ENCODE measurements at regions not wholly inside any gene's neighbourhood (a gene's known extent, or its start where the extent isn't known, plus 50 kb on each side); places are given as distances from the start of the nearest gene placed in this dataset.
A peak's percentile ranks its signal among the peaks of the same experiment; 100 is the strongest.

DNA sequence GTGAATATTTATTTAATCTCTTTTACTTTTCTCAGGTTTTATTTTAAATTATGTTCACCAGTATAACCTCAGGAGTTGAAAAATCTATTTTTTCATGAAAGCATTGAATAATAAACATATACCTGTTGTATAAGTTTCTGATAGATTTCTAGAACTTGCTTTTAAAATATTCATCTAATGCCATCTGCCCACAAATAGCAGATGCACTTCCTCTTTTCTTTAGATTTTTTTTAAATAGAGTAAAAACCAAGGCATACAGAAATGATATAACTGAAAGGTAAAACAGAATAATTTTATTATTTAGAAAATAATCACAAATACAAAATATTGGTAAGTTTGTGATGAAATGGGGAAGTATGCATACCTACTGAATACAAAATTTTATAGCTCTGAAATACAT is 130.7 kb upstream of the PRMT6 start:
- TF ChIP-seq, protein P1, sequence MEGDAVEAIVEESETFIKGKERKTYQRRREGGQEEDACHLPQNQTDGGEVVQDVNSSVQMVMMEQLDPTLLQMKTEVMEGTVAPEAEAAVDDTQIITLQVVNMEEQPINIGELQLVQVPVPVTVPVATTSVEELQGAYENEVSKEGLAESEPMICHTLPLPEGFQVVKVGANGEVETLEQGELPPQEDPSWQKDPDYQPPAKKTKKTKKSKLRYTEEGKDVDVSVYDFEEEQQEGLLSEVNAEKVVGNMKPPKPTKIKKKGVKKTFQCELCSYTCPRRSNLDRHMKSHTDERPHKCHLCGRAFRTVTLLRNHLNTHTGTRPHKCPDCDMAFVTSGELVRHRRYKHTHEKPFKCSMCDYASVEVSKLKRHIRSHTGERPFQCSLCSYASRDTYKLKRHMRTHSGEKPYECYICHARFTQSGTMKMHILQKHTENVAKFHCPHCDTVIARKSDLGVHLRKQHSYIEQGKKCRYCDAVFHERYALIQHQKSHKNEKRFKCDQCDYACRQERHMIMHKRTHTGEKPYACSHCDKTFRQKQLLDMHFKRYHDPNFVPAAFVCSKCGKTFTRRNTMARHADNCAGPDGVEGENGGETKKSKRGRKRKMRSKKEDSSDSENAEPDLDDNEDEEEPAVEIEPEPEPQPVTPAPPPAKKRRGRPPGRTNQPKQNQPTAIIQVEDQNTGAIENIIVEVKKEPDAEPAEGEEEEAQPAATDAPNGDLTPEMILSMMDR (IDR thresholded peaks at IDR 0.05; ENCODE audit: low read depth, low read length, missing control alignments): no peak
- DNase-seq (ENCODE audit: extremely low read depth, low read depth): no peak
- H3K4me3 ChIP-seq (replicated peaks; ENCODE audit: low read depth, low read length): no peak overlapping the region

DNA sequence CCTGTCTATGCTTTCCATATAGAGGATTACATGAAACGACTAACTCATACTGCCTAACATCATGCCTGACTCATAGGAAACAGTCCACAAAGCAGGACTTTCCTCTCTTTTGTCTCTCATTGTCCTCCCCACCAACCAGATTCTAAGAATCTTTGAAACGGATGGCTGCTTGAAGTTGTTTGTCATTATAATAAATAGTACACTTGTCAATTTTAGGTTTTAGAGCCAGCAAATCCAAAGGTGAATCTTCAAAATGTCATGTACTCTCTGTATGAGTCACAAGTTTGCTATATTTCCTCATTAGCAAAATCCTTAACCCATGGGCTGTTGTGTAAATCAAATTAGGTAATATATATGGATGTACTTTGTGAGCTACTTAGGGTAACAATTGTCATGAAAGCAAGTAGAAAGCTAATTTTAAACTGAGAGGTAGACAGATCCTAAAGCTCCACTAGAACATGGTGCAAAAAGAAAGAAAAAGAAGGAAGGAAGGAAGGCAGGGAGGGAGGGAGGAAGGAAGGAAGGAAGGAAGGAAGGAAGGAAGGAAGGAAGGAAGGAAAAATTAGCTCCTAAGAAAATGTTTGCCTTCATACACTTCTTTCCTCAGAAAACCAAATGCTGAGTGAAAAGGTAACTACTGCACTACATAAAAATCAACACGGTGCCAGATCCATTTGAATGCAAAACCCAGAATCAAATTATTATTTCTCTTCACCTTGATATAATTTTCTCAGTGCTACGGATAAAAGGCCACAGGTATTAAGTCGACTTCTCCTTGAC is 129.5 kb upstream of the PRMT6 start:
- TF ChIP-seq, protein P1 (IDR thresholded peaks at IDR 0.05; ENCODE audit: low read depth, low read length, missing control alignments): no peak
- DNase-seq (ENCODE audit: extremely low read depth, low read depth): no peak
- H3K4me3 ChIP-seq (replicated peaks; ENCODE audit: low read depth, low read length): no peak overlapping the region

DNA sequence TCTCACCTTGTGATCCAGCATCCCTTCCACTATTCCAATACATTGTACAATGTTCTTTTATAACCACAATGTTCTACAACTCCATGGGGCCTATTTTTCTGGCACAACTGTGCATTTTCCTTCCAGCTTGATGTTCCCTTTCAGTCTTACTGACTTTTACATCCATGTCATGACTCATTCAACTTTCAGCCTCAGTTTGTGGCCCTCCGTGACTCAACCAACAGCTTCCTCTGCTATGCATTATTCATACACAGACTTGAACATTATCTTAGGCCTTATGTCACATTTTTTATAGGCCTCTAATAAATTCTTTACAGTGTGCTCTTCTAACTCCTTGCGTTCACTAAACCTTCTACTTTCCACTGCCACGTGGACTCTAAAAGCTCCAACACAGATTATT is 119.4 kb upstream of the PRMT6 start:
- TF ChIP-seq, protein P1 (IDR thresholded peaks at IDR 0.05; ENCODE audit: low read depth, low read length, missing control alignments): no peak
- peak; percentile 65 for DNase-seq (ENCODE audit: extremely low read depth, low read depth)
- no peak overlapping the region for H3K4me3 ChIP-seq (replicated peaks; ENCODE audit: low read depth, low read length)

DNA sequence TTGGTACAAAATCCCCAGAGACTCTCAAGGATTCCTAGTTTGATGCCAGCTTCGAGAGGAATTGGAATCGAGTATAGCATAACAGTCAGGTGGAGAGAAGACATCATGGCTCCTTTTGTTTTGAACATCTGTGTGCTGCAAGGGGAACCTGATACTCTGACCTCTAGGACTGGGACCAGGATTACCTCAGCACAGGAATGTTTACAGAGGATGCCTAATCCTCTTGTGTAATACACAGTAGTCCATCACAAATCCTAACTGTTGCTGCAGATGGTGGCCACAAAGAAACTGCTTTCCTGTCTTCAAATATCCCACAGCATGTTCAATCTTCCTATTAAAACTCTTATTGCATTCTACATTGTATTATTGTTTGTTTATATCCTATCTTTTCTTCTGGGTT is 111.8 kb upstream of the PRMT6 start:
- TF ChIP-seq, protein P1 (IDR thresholded peaks at IDR 0.05; ENCODE audit: low read depth, low read length, missing control alignments): no peak
- H3K4me3 ChIP-seq (replicated peaks; ENCODE audit: low read depth, low read length): no peak overlapping the region
- DNase-seq (ENCODE audit: extremely low read depth, low read depth): peak; percentile 21

DNA sequence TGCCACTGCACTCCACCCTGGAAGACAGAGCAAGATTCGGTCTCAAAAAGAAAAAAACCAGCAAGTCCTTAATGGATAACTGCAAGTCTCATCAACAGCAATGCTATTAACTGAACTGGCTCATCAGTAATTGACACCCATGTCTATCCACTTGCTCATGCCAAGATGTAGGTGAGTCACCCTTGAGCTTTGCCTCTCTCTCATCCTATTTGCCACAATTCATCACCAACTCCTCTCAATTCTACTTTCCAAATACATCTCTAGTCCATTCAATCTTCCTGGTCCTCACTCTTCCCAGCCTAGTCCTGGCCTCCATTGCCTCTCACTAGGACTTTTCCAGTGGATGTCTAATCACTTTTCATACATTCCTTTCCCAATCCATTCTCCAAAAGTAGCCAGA is 103.7 kb upstream of the PRMT6 start:
- no peak overlapping the region for H3K4me3 ChIP-seq (replicated peaks; ENCODE audit: low read depth, low read length)
- TF ChIP-seq, protein P1 (IDR thresholded peaks at IDR 0.05; ENCODE audit: low read depth, low read length, missing control alignments): no peak
- DNase-seq (ENCODE audit: extremely low read depth, low read depth): no peak

DNA sequence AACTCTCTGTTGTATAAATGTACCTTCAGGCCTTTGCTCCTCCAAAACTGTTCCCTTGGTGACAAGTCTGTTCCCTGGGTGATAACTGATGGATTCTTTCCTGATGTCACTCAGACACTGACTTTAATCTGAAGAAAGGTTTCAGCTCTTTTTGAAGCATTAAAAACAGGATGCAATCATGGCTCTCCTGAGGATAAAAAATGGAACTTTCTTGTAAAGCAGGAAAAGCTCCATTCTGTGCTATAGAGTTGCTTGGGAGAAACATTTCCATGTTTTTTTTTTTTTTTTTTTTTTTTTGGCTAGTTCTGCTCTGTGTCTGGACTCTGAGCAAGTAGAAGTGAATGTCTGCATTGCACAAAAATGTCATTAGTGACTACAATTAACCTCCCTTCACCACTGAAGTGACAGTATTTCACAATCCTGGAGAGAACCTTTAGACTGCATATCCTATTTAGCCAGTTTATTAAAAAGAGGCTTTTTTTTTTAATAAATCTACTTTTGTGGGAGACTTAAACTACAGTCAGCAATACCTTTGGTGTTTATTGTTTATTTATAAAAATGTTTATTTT is 101.7 kb upstream of the PRMT6 start:
- H3K4me3 ChIP-seq (replicated peaks; ENCODE audit: low read depth, low read length): no peak overlapping the region

More for the DNA sequence above, 101.7 kb upstream of the PRMT6 start:
- no peak for DNase-seq (ENCODE audit: extremely low read depth, low read depth)
- TF ChIP-seq, protein P1 (IDR thresholded peaks at IDR 0.05; ENCODE audit: low read depth, low read length, missing control alignments): no peak
